Stomach (tissue), 4 donors: ENCODE measurements at regions not wholly inside any gene's neighbourhood (a gene's known extent, or its start where the extent isn't known, plus 50 kb on each side); places are given as distances from the start of the nearest gene placed in this dataset.

Experiments used
- CTCF ChIP-seq, 7 experiments: fragments of 450-650 bp in 4 of 7; fragments of 200-600 bp in 3 of 7; sonication (generic) in 3 of 7; IDR thresholded peaks; one replicate each; pipeline ENCODE4 v1.5.1; 2016 to 2019; ENCODE audit warnings: antibody characterized with exemption in 7 of 7, control low read depth in 2 of 7, mild to moderate bottlenecking in 1 of 7
- EP300 ChIP-seq: sonication (generic); formaldehyde crosslinking; IDR thresholded peaks from one replicate; pipeline ENCODE4 v1.6.1; 2017; ENCODE audit warnings: antibody characterized with exemption
- POLR2AphosphoS5 ChIP-seq, 3 donors: sonication (generic); formaldehyde crosslinking; IDR thresholded peaks; one replicate each; pipeline ENCODE4 v1.6.1; 2016; ENCODE audit warnings: antibody characterized with exemption in 3 of 3

DNA sequence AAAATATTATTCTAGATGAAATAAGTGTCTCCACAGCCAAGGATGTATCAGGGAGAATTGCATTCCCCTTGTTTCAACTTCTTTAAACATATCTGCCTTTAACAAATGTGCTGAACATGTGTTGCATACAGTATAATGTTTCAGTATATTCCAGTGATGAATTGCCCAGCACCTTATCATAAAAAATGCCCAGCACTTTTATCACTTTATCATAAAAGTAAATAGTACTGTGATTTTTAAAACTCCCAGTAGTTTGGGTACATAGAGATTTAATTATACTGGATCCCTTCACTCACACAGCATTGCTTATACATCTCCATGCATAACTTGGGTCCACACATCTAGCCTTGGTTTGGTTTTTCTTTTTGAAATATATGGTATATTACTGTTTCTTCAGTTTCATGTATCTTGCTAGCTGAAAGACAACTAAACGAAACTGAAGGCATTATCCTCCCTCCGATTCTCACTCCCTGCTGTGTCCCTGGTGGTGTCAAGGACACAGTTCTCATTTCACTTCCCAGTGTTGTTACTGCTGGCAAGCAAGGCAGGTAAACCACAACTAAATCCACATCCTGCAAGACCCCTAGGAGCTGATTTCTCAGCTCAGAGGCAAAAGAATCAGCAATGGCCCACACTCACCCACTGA, 118.2 kb upstream of the SLC44A3 start:
- TF ChIP-seq CTCF (IDR thresholded peaks at IDR 0.05), result no peak
- TF ChIP-seq POLR2AphosphoS5 (IDR thresholded peaks at IDR 0.05), result no peak
- TF ChIP-seq EP300, result no peak
